ENCODE measurements at regions not wholly inside any gene's neighbourhood (a gene's known extent, or its start where the extent isn't known, plus 50 kb on each side); places are given as distances from the start of the nearest gene placed in this dataset.

DNA sequence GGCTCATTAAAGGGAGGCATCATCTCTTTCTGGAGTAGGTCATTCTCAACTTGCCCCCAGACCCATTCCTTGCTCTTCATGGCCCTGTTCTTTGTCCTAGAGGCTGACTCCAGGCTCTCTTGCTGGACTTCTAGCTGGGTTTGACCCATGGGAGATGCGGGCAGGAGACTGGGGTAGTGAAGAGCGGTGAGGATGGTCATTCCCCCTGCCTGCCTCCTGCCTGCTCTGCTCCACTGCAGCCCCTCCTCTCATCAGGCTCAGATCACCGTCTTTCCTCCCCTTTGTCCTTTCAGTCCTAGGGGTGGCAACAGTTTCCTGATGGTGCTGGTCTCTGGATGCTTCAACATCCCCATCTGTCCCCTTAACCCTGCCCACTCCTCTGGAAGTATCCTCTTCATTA is 170.9 kb downstream of the ABHD5 start:
- H3K4me1 ChIP-seq (ENCODE audit: insufficient read depth, low read length), result peaks cover 11% of the 10 kb centered on the region
- DNase-seq (ENCODE audit: insufficient read length, low spot score, missing footprints), result peak; percentile 10
- H4K20me1 ChIP-seq (ENCODE audit: insufficient read depth, low read length), result no peaks in the 10 kb centered on the region
- no peak overlapping the region for H3K4me2 ChIP-seq (ENCODE audit: insufficient read depth, low read length)
- H3K4me3 ChIP-seq (ENCODE audit: insufficient read depth, low read length), result no peak overlapping the region
- no peak overlapping the region for H3K27ac ChIP-seq (ENCODE audit: low read depth, low read length)
- H3K9me3 ChIP-seq (ENCODE audit: low read depth, low read length), result no peaks in the 10 kb centered on the region
- H3K27me3 ChIP-seq (ENCODE audit: insufficient read depth, low read length), result no peaks in the 10 kb centered on the region
- H3K36me3 ChIP-seq (ENCODE audit: insufficient read depth, low read length), result no peaks in the 10 kb centered on the region
- no peak overlapping the region for H2AFZ ChIP-seq (ENCODE audit: low read length)
- no peaks in the 10 kb centered on the region for H3K79me2 ChIP-seq (ENCODE audit: insufficient read depth, low read length)
- TF ChIP-seq, protein P1, sequence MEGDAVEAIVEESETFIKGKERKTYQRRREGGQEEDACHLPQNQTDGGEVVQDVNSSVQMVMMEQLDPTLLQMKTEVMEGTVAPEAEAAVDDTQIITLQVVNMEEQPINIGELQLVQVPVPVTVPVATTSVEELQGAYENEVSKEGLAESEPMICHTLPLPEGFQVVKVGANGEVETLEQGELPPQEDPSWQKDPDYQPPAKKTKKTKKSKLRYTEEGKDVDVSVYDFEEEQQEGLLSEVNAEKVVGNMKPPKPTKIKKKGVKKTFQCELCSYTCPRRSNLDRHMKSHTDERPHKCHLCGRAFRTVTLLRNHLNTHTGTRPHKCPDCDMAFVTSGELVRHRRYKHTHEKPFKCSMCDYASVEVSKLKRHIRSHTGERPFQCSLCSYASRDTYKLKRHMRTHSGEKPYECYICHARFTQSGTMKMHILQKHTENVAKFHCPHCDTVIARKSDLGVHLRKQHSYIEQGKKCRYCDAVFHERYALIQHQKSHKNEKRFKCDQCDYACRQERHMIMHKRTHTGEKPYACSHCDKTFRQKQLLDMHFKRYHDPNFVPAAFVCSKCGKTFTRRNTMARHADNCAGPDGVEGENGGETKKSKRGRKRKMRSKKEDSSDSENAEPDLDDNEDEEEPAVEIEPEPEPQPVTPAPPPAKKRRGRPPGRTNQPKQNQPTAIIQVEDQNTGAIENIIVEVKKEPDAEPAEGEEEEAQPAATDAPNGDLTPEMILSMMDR (IDR thresholded peaks at IDR 0.05; ENCODE audit: extremely low read depth, low read depth, low read length), result no peak

DNA sequence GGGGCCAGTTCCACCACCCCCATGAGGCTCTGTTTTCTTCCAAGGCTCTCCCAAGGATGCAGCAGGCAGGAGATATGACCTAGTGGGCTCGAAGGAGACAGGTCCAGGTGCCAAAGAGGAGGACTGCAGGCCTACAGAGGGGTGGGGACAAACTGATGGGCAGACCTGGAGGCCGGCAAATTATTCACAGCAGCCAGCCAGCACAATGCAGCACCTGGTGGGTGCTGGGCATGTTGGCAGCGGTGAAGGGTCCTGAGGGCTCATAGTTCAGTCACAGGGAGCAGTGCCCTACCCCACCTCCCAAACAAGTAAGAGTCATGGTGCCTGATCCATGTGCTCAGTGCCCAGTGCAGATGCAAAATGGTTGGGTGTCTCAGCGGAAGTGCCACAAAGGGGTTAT is 171.7 kb downstream of the ABHD5 start:
- no peaks in the 10 kb centered on the region for H3K27me3 ChIP-seq (ENCODE audit: insufficient read depth, low read length)
- H2AFZ ChIP-seq (ENCODE audit: low read length), result no peak overlapping the region
- no peak for DNase-seq (ENCODE audit: insufficient read length, low spot score, missing footprints)
- no peaks in the 10 kb centered on the region for H3K79me2 ChIP-seq (ENCODE audit: insufficient read depth, low read length)
- no peak overlapping the region for H3K4me2 ChIP-seq (ENCODE audit: insufficient read depth, low read length)
- no peak overlapping the region for H3K27ac ChIP-seq (ENCODE audit: low read depth, low read length)
- TF ChIP-seq, protein P1 (IDR thresholded peaks at IDR 0.05; ENCODE audit: extremely low read depth, low read depth, low read length), result no peak
- no peaks in the 10 kb centered on the region for H4K20me1 ChIP-seq (ENCODE audit: insufficient read depth, low read length)
- no peaks in the 10 kb centered on the region for H3K36me3 ChIP-seq (ENCODE audit: insufficient read depth, low read length)
- no peak overlapping the region for H3K4me3 ChIP-seq (ENCODE audit: insufficient read depth, low read length)
- no peaks in the 10 kb centered on the region for H3K9me3 ChIP-seq (ENCODE audit: low read depth, low read length)
- peaks cover 18% of the 10 kb centered on the region for H3K4me1 ChIP-seq (ENCODE audit: insufficient read depth, low read length)

DNA sequence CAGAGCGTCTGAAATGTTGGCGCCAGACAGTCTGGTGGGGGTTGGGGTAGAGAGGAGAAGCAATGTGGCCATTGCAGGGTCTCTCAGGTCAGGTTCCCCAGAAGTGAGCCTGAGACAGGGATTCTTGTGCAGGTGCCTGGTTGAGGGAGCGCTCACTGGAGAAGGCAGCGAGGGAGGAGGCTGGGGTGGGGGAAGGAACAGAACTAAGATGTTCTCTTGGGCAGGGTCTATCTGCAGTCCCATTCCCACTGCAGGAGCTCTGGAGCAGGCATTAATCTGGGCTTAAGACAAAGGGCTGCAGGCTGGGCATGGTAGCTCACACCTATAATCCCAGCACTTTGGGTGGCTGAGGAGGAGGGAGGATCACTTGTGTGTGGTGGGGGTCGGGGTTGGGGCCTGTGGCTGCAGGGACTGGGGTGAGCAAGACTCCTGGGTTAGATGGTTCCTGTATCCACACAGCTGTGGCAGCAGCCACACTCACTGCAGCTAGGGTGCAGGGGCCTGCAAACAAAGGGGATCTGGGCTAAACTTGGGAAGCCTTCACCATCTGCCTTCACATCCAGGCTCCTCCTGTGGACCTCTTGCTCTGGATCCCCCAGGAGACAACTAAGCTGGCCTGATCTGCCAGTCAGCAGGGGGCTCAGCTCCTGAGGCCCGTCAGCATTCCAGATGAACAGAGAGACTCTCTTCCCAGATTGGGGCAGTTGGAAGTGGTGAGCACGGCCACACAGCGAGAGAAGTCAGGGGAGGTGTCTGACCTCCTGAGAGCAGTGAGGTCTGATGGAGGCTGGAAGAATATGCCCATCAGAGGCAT is 172.5 kb downstream of the ABHD5 start:
- no peaks in the 10 kb centered on the region for H3K9me3 ChIP-seq (ENCODE audit: low read depth, low read length)
- TF ChIP-seq, protein P1 (IDR thresholded peaks at IDR 0.05; ENCODE audit: extremely low read depth, low read depth, low read length), result no peak
- H3K4me2 ChIP-seq (ENCODE audit: insufficient read depth, low read length), result no peak overlapping the region
- H3K27me3 ChIP-seq (ENCODE audit: insufficient read depth, low read length), result no peaks in the 10 kb centered on the region
- H3K4me1 ChIP-seq (ENCODE audit: insufficient read depth, low read length), result peaks cover 25% of the 10 kb centered on the region
- no peak overlapping the region for H3K4me3 ChIP-seq (ENCODE audit: insufficient read depth, low read length)
- H3K79me2 ChIP-seq (ENCODE audit: insufficient read depth, low read length), result no peaks in the 10 kb centered on the region
- no peaks in the 10 kb centered on the region for H4K20me1 ChIP-seq (ENCODE audit: insufficient read depth, low read length)
- H2AFZ ChIP-seq (ENCODE audit: low read length), result no peak overlapping the region
- H3K27ac ChIP-seq (ENCODE audit: low read depth, low read length), result no peak overlapping the region
- no peaks in the 10 kb centered on the region for H3K36me3 ChIP-seq (ENCODE audit: insufficient read depth, low read length)
- DNase-seq (ENCODE audit: insufficient read length, low spot score, missing footprints), result no peak

DNA sequence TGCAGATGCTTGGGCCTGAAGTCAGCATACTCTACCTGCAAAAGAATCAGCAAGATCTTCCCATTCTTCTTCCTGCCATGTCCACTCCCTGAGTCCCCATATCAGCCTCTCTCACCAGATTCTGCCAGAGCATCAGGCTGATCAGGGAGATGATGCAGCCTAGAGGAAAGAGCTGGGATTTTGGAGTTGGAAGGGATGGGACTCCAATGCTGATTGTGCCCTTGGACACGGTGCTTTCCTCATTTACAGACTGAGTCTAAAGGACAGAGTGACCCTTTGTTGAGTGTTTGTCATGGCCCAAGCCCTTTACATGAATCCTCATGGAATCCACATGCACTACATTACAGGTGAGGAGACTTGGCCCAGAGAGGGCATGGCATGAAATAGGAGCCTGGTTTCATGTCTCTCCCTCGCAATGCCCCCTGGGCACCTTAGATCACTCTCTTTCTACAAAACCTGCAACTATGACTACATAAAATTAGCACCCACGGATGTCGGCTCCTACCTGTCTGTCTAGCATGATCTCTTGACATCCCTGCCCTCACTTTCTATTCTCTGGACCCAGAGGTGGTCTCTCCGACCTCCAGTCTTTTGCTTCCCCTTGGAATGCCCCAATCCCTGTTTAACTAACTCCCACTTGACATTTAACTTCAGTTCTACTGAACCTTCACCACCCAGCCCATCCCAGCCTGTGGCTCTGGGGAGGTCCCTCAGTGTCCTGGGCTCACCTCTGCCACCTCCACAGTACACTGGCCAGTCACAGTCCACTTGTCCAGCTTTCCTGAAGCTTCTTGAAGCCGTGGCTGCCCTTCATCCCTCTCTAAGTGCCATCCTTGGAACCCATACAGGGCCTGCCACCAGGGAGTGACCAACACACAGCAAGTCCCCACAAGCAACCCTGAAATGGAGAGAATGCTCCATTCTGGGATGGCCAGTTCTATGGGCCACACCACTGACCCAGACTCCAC is 173.5 kb downstream of the ABHD5 start:
- no peaks in the 10 kb centered on the region for H3K27me3 ChIP-seq (ENCODE audit: insufficient read depth, low read length)
- H3K4me2 ChIP-seq (ENCODE audit: insufficient read depth, low read length), result no peak overlapping the region
- TF ChIP-seq, protein P1 (IDR thresholded peaks at IDR 0.05; ENCODE audit: extremely low read depth, low read depth, low read length), result no peak
- no peaks in the 10 kb centered on the region for H3K79me2 ChIP-seq (ENCODE audit: insufficient read depth, low read length)
- no peaks in the 10 kb centered on the region for H3K9me3 ChIP-seq (ENCODE audit: low read depth, low read length)
- peak; percentile 9 for DNase-seq (ENCODE audit: insufficient read length, low spot score, missing footprints)
- H2AFZ ChIP-seq (ENCODE audit: low read length), result no peak overlapping the region
- H3K27ac ChIP-seq (ENCODE audit: low read depth, low read length), result no peak overlapping the region
- no peaks in the 10 kb centered on the region for H3K36me3 ChIP-seq (ENCODE audit: insufficient read depth, low read length)
- H3K4me3 ChIP-seq (ENCODE audit: insufficient read depth, low read length), result no peak overlapping the region
- H3K4me1 ChIP-seq (ENCODE audit: insufficient read depth, low read length), result peaks cover 28% of the 10 kb centered on the region
- no peaks in the 10 kb centered on the region for H4K20me1 ChIP-seq (ENCODE audit: insufficient read depth, low read length)

Measured in osteoblast (primary cell).